ENCODE measurements at regions not wholly inside any gene's neighbourhood (a gene's known extent, or its start where the extent isn't known, plus 50 kb on each side); places are given as distances from the start of the nearest gene placed in this dataset.

DNA sequence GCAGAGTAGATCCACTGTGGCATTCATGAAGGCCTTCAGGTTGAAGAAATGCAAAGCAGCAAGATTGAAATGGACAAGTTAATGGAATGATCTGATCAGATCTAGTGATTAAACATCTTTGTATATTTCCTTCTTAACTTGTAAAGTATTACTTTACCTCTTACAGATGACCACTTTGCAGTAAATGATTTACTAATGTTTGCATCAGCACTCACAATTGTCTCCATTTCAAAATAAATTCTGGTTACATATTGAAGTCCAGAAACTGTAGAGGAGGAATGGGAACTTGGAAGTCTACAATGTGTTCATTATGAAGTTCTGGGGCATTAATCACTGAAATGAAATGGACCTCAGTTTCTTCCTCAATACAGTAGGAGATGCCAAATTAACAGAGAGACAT, 380.8 kb downstream of the FOXO1 start:
- TF ChIP-seq, protein P1, sequence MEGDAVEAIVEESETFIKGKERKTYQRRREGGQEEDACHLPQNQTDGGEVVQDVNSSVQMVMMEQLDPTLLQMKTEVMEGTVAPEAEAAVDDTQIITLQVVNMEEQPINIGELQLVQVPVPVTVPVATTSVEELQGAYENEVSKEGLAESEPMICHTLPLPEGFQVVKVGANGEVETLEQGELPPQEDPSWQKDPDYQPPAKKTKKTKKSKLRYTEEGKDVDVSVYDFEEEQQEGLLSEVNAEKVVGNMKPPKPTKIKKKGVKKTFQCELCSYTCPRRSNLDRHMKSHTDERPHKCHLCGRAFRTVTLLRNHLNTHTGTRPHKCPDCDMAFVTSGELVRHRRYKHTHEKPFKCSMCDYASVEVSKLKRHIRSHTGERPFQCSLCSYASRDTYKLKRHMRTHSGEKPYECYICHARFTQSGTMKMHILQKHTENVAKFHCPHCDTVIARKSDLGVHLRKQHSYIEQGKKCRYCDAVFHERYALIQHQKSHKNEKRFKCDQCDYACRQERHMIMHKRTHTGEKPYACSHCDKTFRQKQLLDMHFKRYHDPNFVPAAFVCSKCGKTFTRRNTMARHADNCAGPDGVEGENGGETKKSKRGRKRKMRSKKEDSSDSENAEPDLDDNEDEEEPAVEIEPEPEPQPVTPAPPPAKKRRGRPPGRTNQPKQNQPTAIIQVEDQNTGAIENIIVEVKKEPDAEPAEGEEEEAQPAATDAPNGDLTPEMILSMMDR (conservative IDR thresholded peaks at IDR 0.05), result no peak
- H3K27ac ChIP-seq, result no peak overlapping the region

- TF ChIP-seq, protein P1 (conservative IDR thresholded peaks at IDR 0.05), result no peak
- no peak overlapping the region for H3K27ac ChIP-seq
These were observed 379.0 kb downstream of the FOXO1 start for GRCh38 chr13:40287428-40287827.

DNA sequence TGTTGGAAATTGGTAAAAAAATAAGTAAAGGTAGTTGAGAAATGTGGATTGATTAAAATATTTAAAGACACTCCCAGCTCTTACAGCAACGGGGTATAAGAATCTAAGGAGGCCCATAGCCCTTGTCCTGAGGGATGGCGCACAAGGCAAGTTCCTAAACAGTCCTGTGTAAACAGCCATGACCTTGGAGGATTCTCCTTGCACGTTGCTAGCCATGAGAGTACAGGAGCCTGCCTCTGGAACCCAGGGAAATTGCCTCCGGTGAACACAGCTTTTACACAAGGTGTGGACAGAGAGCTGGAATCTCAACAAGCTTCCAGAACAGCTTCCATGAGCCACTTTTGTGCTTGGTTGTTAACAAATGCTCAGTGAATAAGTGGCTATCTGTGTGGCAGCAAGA, 378.2 kb downstream of the FOXO1 start:
- H3K27ac ChIP-seq, result no peak overlapping the region
- TF ChIP-seq, protein P1 (conservative IDR thresholded peaks at IDR 0.05), result no peak

DNA sequence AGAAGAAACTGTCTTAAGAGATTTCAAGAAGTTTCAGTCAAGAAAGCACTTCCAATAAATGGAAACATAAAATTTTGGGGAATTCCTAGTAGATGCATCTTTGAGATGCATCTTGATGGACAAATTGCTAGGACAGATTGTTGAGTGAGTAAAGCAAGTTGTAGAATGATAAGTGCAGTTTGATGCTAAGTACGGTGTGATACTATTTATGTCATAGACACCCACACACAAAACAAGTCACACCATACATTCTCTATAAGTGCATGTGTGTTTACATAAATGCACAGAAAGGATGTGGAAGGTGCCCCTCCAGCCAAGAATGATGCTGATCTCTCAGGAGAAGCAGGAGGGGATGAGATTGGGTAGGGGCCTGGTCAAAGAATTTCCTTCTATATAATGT, 375.7 kb downstream of the FOXO1 start:
- TF ChIP-seq, protein P1 (conservative IDR thresholded peaks at IDR 0.05), result no peak
- no peak overlapping the region for H3K27ac ChIP-seq

DNA sequence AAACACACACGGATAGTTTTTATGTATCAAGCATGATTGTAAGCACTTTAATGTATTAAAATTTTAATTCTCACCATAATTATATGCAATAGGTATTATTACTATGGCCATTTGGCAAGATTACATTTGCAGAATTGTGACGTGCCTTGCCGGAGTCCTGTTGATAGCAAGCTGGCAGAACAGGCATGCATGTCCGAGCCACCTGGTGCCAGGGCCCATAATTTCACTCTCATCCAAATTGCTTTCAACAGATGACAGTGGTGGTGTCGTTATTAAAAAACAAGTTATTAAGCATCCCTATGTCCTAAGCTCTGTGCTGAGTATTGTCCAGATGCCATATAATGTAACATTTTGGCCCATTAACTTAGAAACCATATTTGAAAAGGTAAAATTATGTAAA, 374.3 kb downstream of the FOXO1 start:
- H3K27ac ChIP-seq, result no peak overlapping the region
- TF ChIP-seq, protein P1 (conservative IDR thresholded peaks at IDR 0.05), result no peak

- TF ChIP-seq, protein P1 (conservative IDR thresholded peaks at IDR 0.05), result no peak
- no peak overlapping the region for H3K27ac ChIP-seq
These were observed 373.9 kb downstream of the FOXO1 start for GRCh38 chr13:40292536-40292935.

- no peak overlapping the region for H3K27ac ChIP-seq
- TF ChIP-seq, protein P1 (conservative IDR thresholded peaks at IDR 0.05), result no peak
These were observed 364.1 kb downstream of the FOXO1 start for GRCh38 chr13:40302351-40302750.

- H3K27ac ChIP-seq, result no peak overlapping the region
- TF ChIP-seq, protein P1 (conservative IDR thresholded peaks at IDR 0.05), result no peak
These were observed 362.1 kb downstream of the FOXO1 start for GRCh38 chr13:40304391-40304790.

Data from VCaP (cell line).